ENCODE measurements at regions not wholly inside any gene's neighbourhood (a gene's known extent, or its start where the extent isn't known, plus 50 kb on each side); places are given as distances from the start of the nearest gene placed in this dataset.

DNA sequence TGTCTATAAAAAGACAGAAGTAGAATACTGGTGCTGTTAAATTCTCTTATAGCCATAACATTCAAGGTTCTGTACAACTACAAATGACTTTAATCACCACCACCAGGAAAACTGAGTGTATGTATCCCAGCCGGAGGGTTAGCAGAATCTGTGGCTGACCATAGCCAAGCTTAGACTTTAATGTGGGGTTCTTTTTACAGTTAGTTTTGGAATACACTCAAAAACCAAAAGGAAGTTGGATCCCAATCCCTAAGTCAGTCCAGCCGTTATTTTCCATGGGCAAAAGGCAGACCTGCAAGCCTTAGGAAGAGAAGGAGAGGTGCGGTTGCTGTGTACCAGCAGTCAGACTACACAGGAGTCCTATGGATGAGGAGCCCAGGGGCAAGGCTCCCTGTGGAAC lies 179.8 kb downstream of the ENC1 start:
- H3K9me2 ChIP-seq (replicated peaks; ENCODE audit: insufficient read depth, low read length), result no peaks in the 10 kb centered on the region
- H3K27me3 ChIP-seq (replicated peaks; ENCODE audit: insufficient read depth, low read length), result no peaks in the 10 kb centered on the region
- no peaks in the 10 kb centered on the region for H3K9me3 ChIP-seq (replicated peaks; ENCODE audit: insufficient read depth, low read length)
- TF ChIP-seq EZH2phosphoT487 (IDR thresholded peaks at IDR 0.05; ENCODE audit: low read length), result no peak
- TF ChIP-seq, protein P1, sequence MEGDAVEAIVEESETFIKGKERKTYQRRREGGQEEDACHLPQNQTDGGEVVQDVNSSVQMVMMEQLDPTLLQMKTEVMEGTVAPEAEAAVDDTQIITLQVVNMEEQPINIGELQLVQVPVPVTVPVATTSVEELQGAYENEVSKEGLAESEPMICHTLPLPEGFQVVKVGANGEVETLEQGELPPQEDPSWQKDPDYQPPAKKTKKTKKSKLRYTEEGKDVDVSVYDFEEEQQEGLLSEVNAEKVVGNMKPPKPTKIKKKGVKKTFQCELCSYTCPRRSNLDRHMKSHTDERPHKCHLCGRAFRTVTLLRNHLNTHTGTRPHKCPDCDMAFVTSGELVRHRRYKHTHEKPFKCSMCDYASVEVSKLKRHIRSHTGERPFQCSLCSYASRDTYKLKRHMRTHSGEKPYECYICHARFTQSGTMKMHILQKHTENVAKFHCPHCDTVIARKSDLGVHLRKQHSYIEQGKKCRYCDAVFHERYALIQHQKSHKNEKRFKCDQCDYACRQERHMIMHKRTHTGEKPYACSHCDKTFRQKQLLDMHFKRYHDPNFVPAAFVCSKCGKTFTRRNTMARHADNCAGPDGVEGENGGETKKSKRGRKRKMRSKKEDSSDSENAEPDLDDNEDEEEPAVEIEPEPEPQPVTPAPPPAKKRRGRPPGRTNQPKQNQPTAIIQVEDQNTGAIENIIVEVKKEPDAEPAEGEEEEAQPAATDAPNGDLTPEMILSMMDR (IDR thresholded peaks at IDR 0.05; ENCODE audit: low read length), result no peak
- no peak for TF ChIP-seq EZH2 (optimal IDR thresholded peaks at IDR 0.05; ENCODE audit: low read depth, low read length)
- H3K4me1 ChIP-seq (ENCODE audit: low read length), result peaks cover 7% of the 10 kb centered on the region
- DNase-seq, result no peak
- H3K4me2 ChIP-seq (ENCODE audit: low read depth, low read length), result no peak overlapping the region
- no peaks in the 10 kb centered on the region for H3K79me2 ChIP-seq (ENCODE audit: low read length)
- no peak overlapping the region for H3K27ac ChIP-seq (ENCODE audit: low read length)
- H2AFZ ChIP-seq (ENCODE audit: low read length), result no peak overlapping the region
- no peaks in the 10 kb centered on the region for H3K36me3 ChIP-seq (replicated peaks; ENCODE audit: insufficient read depth, low read length)
- H4K20me1 ChIP-seq (ENCODE audit: insufficient read depth, low read length), result no peaks in the 10 kb centered on the region
- no peak overlapping the region for H3K9ac ChIP-seq (ENCODE audit: low read length)
- peaks cover 12% of the 10 kb centered on the region; the same call in 1 of the 2 replicates for H3F3A ChIP-seq (ENCODE audit: insufficient read depth, low read length)
- no peak overlapping the region for H3K4me3 ChIP-seq (ENCODE audit: low read length)

- H3K4me3 ChIP-seq (ENCODE audit: low read length), result no peak overlapping the region
- H3K79me2 ChIP-seq (ENCODE audit: low read length), result no peaks in the 10 kb centered on the region
- TF ChIP-seq, protein P1 (IDR thresholded peaks at IDR 0.05; ENCODE audit: low read length), result no peak
- no peak for TF ChIP-seq EZH2phosphoT487 (IDR thresholded peaks at IDR 0.05; ENCODE audit: low read length)
- no peak for TF ChIP-seq EZH2 (optimal IDR thresholded peaks at IDR 0.05; ENCODE audit: low read depth, low read length)
- peaks cover 6% of the 10 kb centered on the region; the same call in 1 of the 2 replicates for H3F3A ChIP-seq (ENCODE audit: insufficient read depth, low read length)
- peaks cover 3% of the 10 kb centered on the region for H3K4me1 ChIP-seq (ENCODE audit: low read length)
- no peak for DNase-seq
- H3K9me2 ChIP-seq (replicated peaks; ENCODE audit: insufficient read depth, low read length), result no peaks in the 10 kb centered on the region
- no peak overlapping the region for H3K9ac ChIP-seq (ENCODE audit: low read length)
- H3K27me3 ChIP-seq (replicated peaks; ENCODE audit: insufficient read depth, low read length), result no peaks in the 10 kb centered on the region
- H4K20me1 ChIP-seq (ENCODE audit: insufficient read depth, low read length), result no peaks in the 10 kb centered on the region
- H3K27ac ChIP-seq (ENCODE audit: low read length), result no peak overlapping the region
- H3K36me3 ChIP-seq (replicated peaks; ENCODE audit: insufficient read depth, low read length), result no peaks in the 10 kb centered on the region
- no peaks in the 10 kb centered on the region for H3K9me3 ChIP-seq (replicated peaks; ENCODE audit: insufficient read depth, low read length)
- no peak overlapping the region for H3K4me2 ChIP-seq (ENCODE audit: low read depth, low read length)
- H2AFZ ChIP-seq (ENCODE audit: low read length), result no peak overlapping the region
Measured at GRCh38 chr5:74459984-74460383, 180.5 kb downstream of the ENC1 start.

DNA sequence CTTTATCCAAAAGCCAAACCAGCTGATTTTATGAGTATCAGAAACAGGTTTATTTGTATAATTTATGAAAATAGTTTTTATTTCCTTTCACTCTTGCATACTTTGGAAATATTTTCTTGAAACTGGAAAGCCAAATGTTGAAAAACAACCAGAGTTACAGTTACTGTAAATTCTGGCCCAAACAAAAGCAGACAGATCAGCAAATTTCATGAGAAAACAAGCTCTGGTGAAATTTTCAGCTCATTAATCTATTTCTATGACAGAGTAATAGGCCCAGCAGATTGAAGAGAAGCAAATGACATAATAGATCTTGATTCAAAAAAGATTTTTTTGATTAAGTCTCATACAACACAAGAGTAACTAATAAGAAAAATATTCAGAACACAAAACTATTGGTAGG lies 182.7 kb downstream of the ENC1 start:
- Histone ChIP-seq H2AFZ (ENCODE audit: low read length) (no peak overlapping the region), H3K36me3 (replicated peaks; ENCODE audit: insufficient read depth, low read length) (no peaks in the 10 kb centered on the region), H3K9me2 (replicated peaks; ENCODE audit: insufficient read depth, low read length) (no peaks in the 10 kb centered on the region), H3K4me1 (ENCODE audit: low read length) (0 out of 2 replicates have a peak, but pooled peaks cover 2% of the 10 kb centered on the region), H3F3A (ENCODE audit: insufficient read depth, low read length) (no peaks in the 10 kb centered on the region), H3K27me3 (replicated peaks; ENCODE audit: insufficient read depth, low read length) (no peaks in the 10 kb centered on the region), H3K4me3 (ENCODE audit: low read length) (no peak overlapping the region), H3K27ac (ENCODE audit: low read length) (no peak overlapping the region), H3K4me2 (ENCODE audit: low read depth, low read length) (no peak overlapping the region), H3K79me2 (ENCODE audit: low read length) (no peaks in the 10 kb centered on the region), H4K20me1 (ENCODE audit: insufficient read depth, low read length) (no peaks in the 10 kb centered on the region), H3K9me3 (replicated peaks; ENCODE audit: insufficient read depth, low read length) (no peaks in the 10 kb centered on the region), H3K9ac (ENCODE audit: low read length) (no peak overlapping the region)
- no peak for TF ChIP-seq EZH2phosphoT487 (IDR thresholded peaks at IDR 0.05; ENCODE audit: low read length)
- no peak for TF ChIP-seq EZH2 (optimal IDR thresholded peaks at IDR 0.05; ENCODE audit: low read depth, low read length)
- TF ChIP-seq, protein P1 (IDR thresholded peaks at IDR 0.05; ENCODE audit: low read length), result no peak
- no peak for DNase-seq
